UCSD-AML1 (cell line): ENCODE measurements at regions not wholly inside any gene's neighbourhood (a gene's known extent, or its start where the extent isn't known, plus 50 kb on each side); places are given as distances from the start of the nearest gene placed in this dataset.
"Not testable (repeated sequence)": the region's sequence is repeated elsewhere in the genome, so short reads cannot be mapped to it uniquely, and the experiment has no call there.

Experiments
- DNase-seq: peaks from one replicate; lab custom pipeline; 2025; ENCODE audit not compliant: unreplicated experiment; lab: John Stamatoyannopoulos, UW

GRCh38 chr7:109696723-109697122 lies 1127.0 kb downstream of the DNAJB9 start:
- DNase-seq = no peak

DNA sequence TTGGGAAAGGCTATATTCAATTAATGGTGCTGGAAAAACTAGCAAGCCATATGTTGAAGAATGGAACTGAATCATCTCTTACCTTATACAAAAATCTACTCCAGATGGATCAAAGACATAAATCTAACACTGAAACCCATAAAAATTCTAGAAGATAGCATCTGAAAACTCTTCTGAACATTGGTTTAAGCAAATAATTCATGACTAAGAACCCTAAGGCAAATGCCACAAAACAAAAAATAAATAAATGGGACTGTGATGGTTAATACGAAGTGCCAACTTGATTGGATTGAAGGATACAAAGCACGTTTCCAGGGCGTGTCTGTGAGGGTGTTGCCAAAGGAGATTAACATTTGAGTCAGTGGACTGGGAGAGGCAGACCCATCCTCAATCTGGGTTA lies 1130.0 kb downstream of the DNAJB9 start:
- no peak for DNase-seq

- DNase-seq = no peak
These were observed 1143.7 kb downstream of the DNAJB9 start for GRCh38 chr7:109713366-109713765.

GRCh38 chr7:109719359-109719758 lies 1149.7 kb downstream of the DNAJB9 start:
- DNase-seq = not testable (repeated sequence)

DNA sequence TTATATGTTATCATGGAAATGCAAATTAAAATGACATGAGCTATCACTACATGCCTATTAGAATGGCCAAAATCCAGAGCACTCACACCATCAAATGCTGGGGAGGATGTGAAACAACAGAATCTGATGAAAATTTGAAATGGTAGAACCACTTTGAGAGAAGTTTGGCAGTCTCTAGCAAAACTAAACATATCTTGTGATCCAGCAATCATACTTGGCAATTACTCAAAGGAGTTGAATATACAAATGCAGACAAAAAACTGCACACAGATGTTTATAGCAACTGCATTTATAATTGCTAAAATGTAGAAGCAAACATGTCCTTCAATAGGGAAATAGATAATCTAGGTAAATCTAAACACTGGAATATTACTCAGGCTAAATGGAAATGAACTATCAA lies 1164.9 kb downstream of the DNAJB9 start:
- DNase-seq = no peak

- DNase-seq = no peak
These were observed 1166.2 kb downstream of the DNAJB9 start for GRCh38 chr7:109735881-109736280.

DNA sequence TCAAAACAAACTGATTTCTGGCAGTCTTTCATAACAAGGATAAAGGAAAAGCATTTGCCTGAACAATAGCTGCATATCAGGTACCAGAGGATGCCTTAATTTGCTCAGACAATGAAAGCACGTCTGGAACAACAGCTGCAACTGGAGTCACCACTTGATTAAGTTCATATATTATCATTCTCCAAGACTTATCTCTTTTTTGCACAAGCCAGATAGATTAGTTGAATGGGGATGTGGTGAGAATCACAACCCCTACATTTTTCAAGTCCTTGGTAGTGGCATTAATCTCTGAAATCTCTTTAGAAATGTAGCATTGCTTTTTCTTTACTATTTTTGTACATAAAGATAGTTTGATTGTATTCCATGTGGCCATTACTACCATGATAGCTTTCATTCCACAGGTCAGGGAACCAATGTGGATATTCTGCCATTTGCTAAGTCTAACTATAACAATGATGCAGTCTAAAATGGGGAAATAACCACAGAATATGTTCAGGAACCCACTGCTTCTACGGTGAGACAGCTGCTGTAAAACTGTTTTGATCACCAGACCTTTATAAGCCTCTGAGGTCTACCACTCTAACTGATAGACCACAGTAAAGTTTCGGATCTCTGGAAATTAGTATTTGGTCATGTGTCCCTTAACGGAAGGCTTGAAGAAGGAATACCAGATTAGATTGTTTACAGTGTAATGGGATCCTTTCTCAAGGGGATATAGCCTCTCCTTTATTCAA lies 1176.2 kb downstream of the DNAJB9 start:
- no peak for DNase-seq

DNA sequence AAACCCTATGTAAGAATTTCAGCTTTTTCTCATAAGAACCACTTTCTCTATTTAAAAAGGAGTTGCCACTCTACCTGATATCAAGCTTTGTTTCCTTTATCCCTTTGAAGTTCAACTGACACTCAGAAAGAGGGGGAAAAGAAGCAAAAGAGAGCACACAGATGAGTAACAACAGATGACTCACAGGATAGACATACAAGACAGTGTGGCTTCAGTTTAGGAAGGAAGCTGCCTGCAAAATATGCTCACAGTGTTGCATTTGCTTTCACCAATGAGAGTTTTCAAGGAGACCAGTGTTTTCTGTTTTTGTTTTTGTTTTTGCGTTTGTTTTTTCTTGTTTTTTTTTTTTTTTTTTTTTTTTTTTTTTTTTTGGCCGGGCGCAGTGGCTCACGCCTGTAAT lies 1181.6 kb downstream of the DNAJB9 start:
- no peak for DNase-seq

- DNase-seq = no peak
These were observed 1182.4 kb downstream of the DNAJB9 start for GRCh38 chr7:109752068-109752467.

GRCh38 chr7:109757713-109758112 lies 1188.0 kb downstream of the DNAJB9 start:
- DNase-seq = no peak

DNA sequence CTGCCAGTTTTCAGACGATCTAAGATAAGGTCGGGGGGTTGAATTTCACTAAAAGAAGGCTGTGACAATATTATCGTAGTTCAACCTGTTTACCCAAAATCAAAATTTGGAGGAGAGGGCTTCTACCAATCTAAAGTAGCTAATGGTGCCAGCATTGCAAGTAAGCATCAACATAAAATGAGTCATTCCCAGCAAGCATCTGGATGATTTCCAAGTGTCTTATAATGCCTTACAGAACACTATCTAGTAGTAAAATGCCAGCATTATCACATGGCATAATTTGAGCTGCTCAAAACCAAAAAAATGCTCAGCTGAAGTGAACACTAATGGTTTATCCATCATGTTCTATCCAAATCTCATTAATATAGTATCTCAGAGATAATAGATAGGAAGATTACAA lies 1193.9 kb downstream of the DNAJB9 start:
- DNase-seq = no peak

- DNase-seq = no peak
These were observed 1202.5 kb downstream of the DNAJB9 start for GRCh38 chr7:109772161-109772560.

- no peak for DNase-seq
These were observed 1213.1 kb downstream of the DNAJB9 start for GRCh38 chr7:109782806-109783205.

DNA sequence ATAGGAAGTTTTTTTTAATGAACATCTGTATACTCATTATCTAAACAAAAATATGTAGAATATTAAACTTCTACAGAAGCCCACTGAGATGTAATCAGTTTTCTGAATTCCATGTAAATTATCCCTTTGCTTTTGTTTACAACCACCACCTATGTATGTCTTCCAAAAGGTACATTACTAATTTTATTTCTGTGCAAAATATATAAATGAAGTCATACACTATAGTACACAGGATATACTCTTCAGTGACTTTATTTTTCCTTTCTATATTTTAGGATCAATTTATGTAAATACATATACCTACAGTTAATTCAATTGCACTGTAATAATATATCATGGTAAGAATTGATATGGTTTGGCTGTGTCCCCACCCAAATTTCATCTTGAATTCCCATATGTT lies 1236.9 kb downstream of the DNAJB9 start:
- DNase-seq = no peak

DNA sequence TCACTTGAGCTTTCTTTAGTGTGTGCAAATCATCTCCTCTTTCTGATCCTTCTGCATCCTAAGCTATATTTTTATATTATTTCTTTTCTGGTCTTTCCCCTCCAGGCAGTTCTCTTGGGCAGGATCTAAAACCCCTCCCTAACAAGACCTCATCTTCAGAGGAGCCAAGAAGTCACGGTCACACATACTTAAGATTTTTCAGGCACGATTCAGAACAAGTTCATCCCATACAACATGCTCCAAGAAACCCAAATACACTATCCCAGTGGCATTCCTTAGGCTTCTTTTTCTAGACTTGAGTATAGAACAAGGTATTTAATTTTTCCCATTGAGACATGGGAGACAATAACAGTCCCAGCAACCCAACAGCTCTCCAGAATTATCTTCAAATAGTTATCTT lies 1251.5 kb downstream of the DNAJB9 start:
- DNase-seq = no peak

GRCh38 chr7:109834851-109835250 lies 1256.1 kb upstream of the LRRN3 start:
- DNase-seq = no peak

DNA sequence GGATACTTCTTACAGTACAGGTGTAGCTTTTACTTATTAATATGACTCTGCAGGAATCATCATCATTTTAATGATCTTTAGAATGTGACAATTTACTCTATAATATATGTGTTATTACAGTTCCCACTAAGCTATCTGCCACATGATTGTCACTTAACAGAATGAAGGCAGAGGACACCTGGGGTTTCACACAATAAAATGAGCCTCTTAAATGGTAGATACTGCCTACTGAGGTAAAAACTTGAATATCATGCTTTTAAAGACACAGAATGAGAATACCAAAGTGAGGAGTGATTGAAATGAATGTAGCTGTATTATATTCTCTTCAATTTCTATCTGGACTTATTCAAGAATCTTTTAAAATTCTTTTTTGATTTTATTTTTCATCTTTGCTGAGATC lies 1255.3 kb upstream of the LRRN3 start:
- DNase-seq = no peak

DNA sequence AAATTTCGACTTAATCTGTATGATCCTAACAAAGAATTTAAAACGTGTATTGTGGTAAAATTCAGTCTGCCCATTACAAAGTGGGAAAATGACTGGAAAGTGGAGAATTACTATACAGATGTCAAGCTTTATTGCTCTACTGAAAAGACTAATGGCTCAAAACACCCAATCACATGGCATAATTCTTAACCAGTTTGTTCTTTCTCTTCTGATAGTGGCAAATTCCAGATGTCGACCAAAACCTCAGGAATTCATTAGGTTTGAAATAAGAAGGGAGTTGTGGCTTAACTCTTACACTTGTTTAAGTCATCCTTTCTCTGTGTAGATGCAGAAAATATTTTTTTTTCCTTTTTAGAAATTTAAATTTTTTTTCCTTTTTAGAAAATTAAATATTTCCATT lies 1254.9 kb upstream of the LRRN3 start:
- no peak for DNase-seq

DNA sequence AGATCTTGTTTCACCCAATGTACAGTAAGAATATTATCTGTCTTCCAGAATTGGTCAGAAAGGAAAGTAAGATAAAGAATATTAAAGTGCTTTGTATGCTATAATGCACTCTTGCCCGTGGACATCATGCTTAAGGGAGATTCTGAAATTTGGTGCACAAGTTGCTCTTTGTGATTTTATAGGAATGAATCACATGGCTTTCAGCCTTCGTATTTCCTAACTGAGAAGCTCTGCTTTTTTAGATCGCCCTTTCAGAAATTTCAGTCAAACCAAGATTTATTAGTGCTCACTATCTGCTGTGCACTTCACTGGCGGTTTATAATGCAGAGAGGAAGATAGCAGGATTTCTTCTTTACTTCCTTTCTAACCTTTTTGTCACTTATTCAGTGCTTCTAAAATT lies 1248.5 kb upstream of the LRRN3 start:
- no peak for DNase-seq

DNA sequence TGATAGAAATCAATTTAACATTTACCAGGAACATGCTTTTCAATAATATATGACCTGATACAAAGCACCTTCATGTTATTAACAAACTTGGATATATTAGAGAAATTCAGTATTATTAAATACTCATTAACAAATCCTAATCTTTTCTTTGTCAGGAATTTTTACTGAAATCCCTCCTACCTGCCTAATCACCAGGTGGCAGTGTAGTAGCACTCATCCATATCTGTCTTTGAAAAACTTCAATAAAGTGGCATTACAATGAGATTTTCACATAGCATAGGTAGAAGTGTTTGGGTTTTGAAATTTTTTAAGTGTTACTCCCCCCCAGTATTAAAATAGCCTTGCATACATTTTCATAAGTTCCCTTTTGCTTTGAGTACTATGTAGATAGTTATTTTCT lies 1246.6 kb upstream of the LRRN3 start:
- DNase-seq = no peak

GRCh38 chr7:109864230-109864629 lies 1226.7 kb upstream of the LRRN3 start:
- DNase-seq = no peak

- no peak for DNase-seq
These were observed 1222.6 kb upstream of the LRRN3 start for GRCh38 chr7:109868215-109868860.

DNA sequence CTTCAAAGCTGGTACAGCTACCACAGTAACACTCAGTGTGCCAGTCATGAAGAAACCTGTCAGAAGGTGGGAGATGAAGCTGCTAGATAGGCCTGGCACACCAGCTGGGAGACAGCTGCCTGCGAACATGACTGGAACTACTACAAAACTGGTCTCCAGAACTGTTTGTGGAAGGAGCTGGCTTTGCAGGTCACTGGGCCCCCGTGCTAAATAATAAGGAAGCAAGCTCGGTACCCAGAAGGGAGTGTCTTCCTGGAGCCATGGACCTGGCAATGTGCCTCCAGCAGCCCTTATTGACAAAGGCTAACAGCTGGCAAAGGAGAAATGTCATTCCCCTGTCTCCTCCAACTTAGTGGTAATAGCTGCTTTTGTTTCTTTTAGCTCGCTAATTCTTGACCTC lies 1217.6 kb upstream of the LRRN3 start:
- no peak for DNase-seq
